ENCODE measurements at regions not wholly inside any gene's neighbourhood (a gene's known extent, or its start where the extent isn't known, plus 50 kb on each side); places are given as distances from the start of the nearest gene placed in this dataset.

DNA sequence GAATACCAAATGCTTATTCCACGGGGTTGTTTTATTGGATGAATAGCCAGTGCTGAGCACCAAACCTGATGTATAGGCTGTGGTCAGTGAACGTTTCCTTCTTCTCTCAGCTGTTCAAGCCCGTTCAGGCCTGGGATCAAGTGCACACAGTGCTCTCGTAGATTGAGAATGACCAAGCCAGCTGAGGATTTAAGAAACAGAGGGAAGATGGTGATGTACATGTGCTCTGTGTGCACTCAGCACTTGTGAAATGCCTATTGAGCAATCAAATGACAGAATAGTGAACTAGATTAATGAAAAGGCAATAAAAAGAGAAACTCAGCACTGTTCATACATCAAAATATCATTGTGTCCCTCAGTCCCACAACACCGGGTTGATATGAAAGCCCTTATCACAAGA, 302.5 kb downstream of the BMPER start:
- no peak for DNase-seq
- no peaks in the 10 kb centered on the region for H3K4me1 Mint-ChIP-seq (ENCODE audit: low read depth, unreplicated experiment)
- H3K27me3 Mint-ChIP-seq (ENCODE audit: unreplicated experiment): peaks cover 14% of the 10 kb centered on the region
- H3K27ac Mint-ChIP-seq (ENCODE audit: unreplicated experiment): no peak overlapping the region
- CTCF ChIA-PET: no interaction called here
- TF ChIP-seq, protein P1, sequence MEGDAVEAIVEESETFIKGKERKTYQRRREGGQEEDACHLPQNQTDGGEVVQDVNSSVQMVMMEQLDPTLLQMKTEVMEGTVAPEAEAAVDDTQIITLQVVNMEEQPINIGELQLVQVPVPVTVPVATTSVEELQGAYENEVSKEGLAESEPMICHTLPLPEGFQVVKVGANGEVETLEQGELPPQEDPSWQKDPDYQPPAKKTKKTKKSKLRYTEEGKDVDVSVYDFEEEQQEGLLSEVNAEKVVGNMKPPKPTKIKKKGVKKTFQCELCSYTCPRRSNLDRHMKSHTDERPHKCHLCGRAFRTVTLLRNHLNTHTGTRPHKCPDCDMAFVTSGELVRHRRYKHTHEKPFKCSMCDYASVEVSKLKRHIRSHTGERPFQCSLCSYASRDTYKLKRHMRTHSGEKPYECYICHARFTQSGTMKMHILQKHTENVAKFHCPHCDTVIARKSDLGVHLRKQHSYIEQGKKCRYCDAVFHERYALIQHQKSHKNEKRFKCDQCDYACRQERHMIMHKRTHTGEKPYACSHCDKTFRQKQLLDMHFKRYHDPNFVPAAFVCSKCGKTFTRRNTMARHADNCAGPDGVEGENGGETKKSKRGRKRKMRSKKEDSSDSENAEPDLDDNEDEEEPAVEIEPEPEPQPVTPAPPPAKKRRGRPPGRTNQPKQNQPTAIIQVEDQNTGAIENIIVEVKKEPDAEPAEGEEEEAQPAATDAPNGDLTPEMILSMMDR (IDR thresholded peaks at IDR 0.05; ENCODE audit: unreplicated experiment): no peak
- no peak overlapping the region for H3K4me3 Mint-ChIP-seq (ENCODE audit: low read depth, unreplicated experiment)
- intact Hi-C loops (cut with micrococcal nuclease; ENCODE audit: unreplicated experiment): no loop called here
- no peaks in the 10 kb centered on the region for H3K36me3 Mint-ChIP-seq (ENCODE audit: insufficient read depth, unreplicated experiment)
- H3K9me3 Mint-ChIP-seq (ENCODE audit: low read depth, unreplicated experiment): peaks cover 5% of the 10 kb centered on the region
- BruUV-seq (replicated peaks): no TSS peak

DNA sequence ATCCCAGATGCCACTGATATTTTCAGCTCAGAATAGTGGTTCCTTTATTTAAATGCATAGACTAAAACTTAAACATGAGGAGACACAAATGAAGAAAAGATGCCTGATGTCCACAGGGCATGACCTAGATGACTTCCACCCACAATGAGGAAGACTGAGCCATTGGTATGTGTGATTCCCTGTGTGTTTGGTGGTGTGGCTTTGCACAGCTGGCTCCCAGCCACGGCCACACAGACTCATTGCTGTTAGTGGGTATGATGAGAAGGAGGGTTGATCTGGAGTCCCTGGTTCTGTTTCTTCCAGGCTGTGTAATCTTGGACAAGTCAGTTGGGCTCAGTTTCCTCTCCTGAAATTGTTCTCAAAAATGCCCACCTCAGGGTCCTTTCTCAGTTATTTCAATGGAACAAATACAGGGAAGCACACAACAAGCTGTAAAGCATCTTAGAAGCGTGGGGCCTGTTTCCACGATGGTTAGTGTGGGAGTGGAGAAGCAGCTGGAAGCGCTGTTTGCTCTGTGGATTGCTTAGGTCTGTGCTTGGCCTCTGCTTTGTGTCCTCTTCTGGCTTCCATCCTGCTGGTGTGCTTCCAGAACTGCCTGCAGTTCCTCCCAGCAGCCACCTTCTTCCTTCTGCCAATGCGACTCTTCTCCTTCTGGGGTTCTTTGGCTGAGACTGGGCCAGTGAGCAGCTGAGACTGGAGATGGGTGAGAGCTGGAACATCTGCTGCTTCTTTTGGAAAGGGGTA, 303.7 kb downstream of the BMPER start:
- peaks cover 14% of the 10 kb centered on the region for H3K27me3 Mint-ChIP-seq (ENCODE audit: unreplicated experiment)
- no peak for DNase-seq
- no TSS peak for BruUV-seq (replicated peaks)
- H3K27ac Mint-ChIP-seq (ENCODE audit: unreplicated experiment): no peak overlapping the region
- H3K4me1 Mint-ChIP-seq (ENCODE audit: low read depth, unreplicated experiment): no peaks in the 10 kb centered on the region
- no peaks in the 10 kb centered on the region for H3K36me3 Mint-ChIP-seq (ENCODE audit: insufficient read depth, unreplicated experiment)
- intact Hi-C loops (cut with micrococcal nuclease; ENCODE audit: unreplicated experiment): no loop called here
- TF ChIP-seq, protein P1 (IDR thresholded peaks at IDR 0.05; ENCODE audit: unreplicated experiment): no peak
- peaks cover 5% of the 10 kb centered on the region for H3K9me3 Mint-ChIP-seq (ENCODE audit: low read depth, unreplicated experiment)
- CTCF ChIA-PET: interaction anchor here (0.6 kb wide), 1 partner anchor 31 kb away, joined by 3 read pairs; no protein-coding TSS in a partner anchor
- no peak overlapping the region for H3K4me3 Mint-ChIP-seq (ENCODE audit: low read depth, unreplicated experiment)

DNA sequence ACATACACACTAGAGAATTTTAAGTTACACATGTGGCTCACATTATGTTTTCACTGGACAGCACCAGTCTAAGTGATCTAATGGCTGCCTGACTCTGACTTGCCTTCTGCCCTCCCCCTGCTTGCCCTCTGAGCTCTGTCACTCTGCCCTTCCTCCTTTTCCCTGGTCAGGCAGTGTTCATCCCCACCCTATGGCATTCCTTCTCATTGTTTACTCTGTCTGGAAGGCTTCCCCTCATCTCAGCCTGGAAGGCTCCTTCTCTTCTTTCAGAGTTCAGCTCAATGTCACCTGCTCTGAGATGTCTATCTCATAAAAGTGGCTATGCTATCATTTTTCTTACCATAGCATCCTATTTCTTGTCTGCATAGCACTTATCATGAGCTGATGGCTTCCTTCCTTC, 305.7 kb downstream of the BMPER start:
- H3K27me3 Mint-ChIP-seq (ENCODE audit: unreplicated experiment): peaks cover 19% of the 10 kb centered on the region
- BruUV-seq (replicated peaks): no TSS peak
- intact Hi-C loops (cut with micrococcal nuclease; ENCODE audit: unreplicated experiment): no loop called here
- H3K4me3 Mint-ChIP-seq (ENCODE audit: low read depth, unreplicated experiment): no peak overlapping the region
- no peak overlapping the region for H3K27ac Mint-ChIP-seq (ENCODE audit: unreplicated experiment)
- peaks cover 5% of the 10 kb centered on the region for H3K9me3 Mint-ChIP-seq (ENCODE audit: low read depth, unreplicated experiment)
- no peaks in the 10 kb centered on the region for H3K4me1 Mint-ChIP-seq (ENCODE audit: low read depth, unreplicated experiment)
- TF ChIP-seq, protein P1 (IDR thresholded peaks at IDR 0.05; ENCODE audit: unreplicated experiment): no peak
- CTCF ChIA-PET: no interaction called here
- DNase-seq: no peak
- H3K36me3 Mint-ChIP-seq (ENCODE audit: insufficient read depth, unreplicated experiment): no peaks in the 10 kb centered on the region

DNA sequence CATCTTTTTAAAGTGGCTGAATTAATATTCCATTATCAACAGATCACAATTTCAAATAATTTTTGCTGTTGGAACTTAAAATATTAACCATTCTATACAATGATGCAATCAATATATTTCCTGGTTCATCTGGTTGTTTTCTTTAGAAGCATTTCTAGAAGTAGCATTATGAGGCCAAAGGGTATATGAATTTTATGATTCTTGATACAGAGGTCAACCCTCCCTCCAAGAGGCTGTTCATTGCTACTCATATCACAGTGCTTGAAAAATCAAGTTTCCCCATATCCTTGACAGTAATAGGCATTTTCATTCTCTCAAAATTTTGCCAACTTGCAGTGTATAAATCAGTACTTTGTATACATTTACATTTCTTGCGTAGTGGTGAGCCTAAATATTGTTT, 312.6 kb downstream of the BMPER start:
- H3K27me3 Mint-ChIP-seq (ENCODE audit: unreplicated experiment): peaks cover 30% of the 10 kb centered on the region
- CTCF ChIA-PET: no interaction called here
- intact Hi-C loops (cut with micrococcal nuclease; ENCODE audit: unreplicated experiment): no loop called here
- DNase-seq: no peak
- no peaks in the 10 kb centered on the region for H3K36me3 Mint-ChIP-seq (ENCODE audit: insufficient read depth, unreplicated experiment)
- peaks cover 4% of the 10 kb centered on the region for H3K9me3 Mint-ChIP-seq (ENCODE audit: low read depth, unreplicated experiment)
- TF ChIP-seq, protein P1 (IDR thresholded peaks at IDR 0.05; ENCODE audit: unreplicated experiment): no peak
- BruUV-seq (replicated peaks): no TSS peak
- H3K4me1 Mint-ChIP-seq (ENCODE audit: low read depth, unreplicated experiment): no peaks in the 10 kb centered on the region
- no peak overlapping the region for H3K27ac Mint-ChIP-seq (ENCODE audit: unreplicated experiment)
- no peak overlapping the region for H3K4me3 Mint-ChIP-seq (ENCODE audit: low read depth, unreplicated experiment)

Data from Calu3 (cell line).